Stimulated activated CD8-positive, alpha-beta memory T cell treated with anti-CD3 and anti-CD28 coated beads, Interleukin-4, amount 100 ng/mL, for 1 hour (primary cell): ENCODE measurements at regions not wholly inside any gene's neighbourhood (a gene's known extent, or its start where the extent isn't known, plus 50 kb on each side); places are given as distances from the start of the nearest gene placed in this dataset.
"Not testable (repeated sequence)": the region's sequence is repeated elsewhere in the genome, so short reads cannot be mapped to it uniquely, and the experiment has no call there.

Experiments
- DNase-seq, 2 donors: peaks; one replicate each; pipeline ENCODE4 v3.0.0-alpha.2; 2020; ENCODE audit warnings: low read depth in 2 of 2, low spot score in 1 of 2

- no peak for DNase-seq
Observed at GRCh38 chr14:97773598-97773997, 976.4 kb downstream of the VRK1 start.

DNA sequence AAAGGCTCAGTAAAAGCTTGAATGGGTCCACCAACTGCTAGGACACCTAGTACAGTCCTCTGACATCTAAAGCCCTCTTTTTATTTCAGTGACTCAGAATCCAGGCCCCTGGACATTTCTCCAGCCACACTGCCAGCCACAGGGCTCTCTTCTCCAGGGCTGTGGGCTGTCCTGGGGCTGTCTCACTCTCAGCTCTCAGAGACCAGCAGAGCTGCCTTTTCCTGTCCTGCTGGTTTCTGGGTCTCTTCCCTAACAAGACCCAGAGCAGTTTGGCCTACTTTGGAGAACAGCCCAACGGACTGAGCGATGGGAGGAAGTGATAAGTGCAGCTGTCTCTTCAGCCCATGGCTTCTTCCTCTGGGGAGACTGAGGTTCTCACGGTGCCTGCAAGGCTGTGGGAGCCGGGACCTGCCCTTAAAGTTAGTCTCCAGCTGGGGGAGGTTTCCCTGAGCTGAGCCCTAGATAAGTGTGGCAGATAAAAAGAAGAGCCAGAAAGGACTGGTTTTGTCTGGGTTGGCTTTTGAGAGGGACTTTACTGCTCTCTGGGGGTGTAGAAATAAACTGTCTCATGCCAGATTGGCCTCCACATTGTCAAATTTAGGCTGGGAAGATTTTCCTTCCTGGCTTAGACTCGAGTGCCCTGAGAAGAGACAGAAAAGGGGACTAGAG, 979.8 kb downstream of the VRK1 start:
- no peak for DNase-seq

GRCh38 chr14:97777622-97778355, 980.6 kb downstream of the VRK1 start:
- DNase-seq: no peak

- DNase-seq: no peak
Observed at GRCh38 chr14:97779140-97779539, 982.0 kb downstream of the VRK1 start.

DNA sequence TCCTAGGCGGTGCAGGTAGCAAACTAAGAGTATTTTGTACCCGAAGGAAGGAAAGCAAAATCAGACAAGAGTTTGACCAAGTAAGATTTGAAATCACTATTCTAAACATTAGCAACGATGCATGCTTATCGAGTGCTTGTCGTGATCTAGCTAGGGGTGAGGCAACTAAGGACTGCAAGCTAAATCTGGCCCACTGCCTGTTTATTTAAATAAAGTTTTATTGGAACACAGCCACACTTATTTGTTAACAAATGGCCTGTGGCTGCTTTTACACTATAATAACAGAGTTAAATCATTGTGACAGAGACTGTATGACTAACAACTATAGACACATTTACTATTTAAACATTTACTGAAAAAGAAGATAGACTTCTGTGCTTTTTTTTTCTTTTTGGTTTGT, 983.6 kb downstream of the VRK1 start:
- DNase-seq: no peak

- no peak for DNase-seq
Observed at GRCh38 chr14:97781961-97782360, 984.8 kb downstream of the VRK1 start.

DNA sequence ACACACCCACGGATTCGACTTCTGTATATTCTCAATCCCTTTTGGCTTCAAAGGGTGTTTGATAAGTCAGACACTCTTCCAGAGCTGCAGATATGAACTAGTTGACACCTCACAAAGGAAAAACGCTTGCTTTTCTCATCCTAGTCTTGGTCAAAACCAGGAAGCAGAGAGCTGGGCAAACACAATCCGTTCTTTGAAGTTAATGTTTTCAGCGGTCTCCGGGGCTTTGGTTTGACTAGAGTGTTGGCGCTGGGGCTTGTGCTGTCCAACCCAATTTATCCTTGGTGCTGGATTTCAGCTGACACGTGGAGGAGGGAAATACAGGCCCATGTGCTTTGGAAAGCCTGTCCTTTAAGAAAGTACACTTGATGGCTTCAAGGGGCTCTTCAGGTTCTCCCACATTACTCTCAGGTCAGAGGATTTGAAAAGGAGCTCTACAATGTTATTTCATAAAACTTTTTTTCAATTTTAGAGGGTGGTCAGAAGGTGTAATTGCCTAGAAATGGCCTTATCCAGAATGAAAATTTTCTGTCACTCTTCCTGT, 985.8 kb downstream of the VRK1 start:
- DNase-seq: no peak

GRCh38 chr14:97785495-97785894, 988.3 kb downstream of the VRK1 start:
- DNase-seq: no peak

DNA sequence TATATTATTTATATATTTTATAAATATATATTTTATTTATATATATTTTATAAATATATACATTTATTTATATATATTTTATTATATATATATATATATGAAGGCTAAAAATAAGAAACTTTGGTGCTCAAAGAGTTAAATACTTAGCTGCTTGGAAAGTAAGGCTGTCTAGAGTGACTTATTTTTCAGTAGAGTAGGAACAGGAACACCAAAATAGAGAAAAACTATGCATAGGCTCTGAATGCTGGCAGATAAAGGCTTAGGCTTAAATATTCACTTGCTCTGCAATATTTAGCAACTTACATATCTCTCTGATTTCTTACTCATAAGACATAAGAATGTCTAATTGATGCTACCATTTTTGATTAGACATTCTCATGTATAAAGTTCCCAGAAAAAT, 991.2 kb downstream of the VRK1 start:
- no peak for DNase-seq

- no peak for DNase-seq
Observed at GRCh38 chr14:97788846-97789526, 991.8 kb downstream of the VRK1 start.

DNA sequence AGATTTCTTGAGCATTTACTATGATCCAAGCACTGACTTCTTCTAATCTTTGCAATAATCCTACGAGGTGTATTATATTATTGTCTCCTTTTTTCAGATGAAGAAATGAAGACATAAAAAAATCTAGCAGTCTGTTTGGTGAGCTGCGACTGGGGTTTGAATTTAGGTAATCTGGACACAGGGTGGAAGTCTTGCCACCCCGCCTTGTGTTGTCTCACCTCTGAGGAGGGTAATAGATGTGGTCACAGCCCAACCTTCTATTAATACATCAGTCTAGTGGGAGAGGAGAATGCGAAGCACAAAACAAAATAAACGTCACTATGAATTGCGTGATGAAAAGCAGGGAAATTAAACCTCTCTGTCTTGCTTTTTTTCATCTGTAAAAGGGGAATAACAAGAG, 993.9 kb downstream of the VRK1 start:
- no peak for DNase-seq

GRCh38 chr14:97791906-97792305, 994.7 kb downstream of the VRK1 start:
- no peak for DNase-seq

GRCh38 chr14:97796511-97796910, 999.3 kb downstream of the VRK1 start:
- DNase-seq: no peak

DNA sequence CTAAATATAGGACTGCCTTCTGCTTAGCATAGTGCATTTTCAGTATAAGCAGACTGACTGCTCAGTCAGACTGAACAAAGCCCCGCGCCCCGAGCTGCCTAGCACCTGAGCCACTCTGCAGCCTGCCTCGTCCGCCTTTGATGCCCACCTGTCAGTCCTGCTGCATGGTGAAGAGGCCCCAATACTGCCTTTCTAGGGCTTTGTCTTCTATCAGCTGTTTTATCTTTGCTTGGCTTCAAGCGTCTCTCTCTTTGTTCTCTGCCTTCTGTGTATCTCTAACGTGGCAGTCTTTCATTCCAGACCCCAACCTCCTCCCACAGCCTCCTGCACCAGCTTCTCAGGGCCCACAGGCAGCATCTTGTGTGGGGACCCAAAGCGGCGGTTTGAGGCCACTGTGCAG, 1001.0 kb downstream of the VRK1 start:
- DNase-seq: no peak

DNA sequence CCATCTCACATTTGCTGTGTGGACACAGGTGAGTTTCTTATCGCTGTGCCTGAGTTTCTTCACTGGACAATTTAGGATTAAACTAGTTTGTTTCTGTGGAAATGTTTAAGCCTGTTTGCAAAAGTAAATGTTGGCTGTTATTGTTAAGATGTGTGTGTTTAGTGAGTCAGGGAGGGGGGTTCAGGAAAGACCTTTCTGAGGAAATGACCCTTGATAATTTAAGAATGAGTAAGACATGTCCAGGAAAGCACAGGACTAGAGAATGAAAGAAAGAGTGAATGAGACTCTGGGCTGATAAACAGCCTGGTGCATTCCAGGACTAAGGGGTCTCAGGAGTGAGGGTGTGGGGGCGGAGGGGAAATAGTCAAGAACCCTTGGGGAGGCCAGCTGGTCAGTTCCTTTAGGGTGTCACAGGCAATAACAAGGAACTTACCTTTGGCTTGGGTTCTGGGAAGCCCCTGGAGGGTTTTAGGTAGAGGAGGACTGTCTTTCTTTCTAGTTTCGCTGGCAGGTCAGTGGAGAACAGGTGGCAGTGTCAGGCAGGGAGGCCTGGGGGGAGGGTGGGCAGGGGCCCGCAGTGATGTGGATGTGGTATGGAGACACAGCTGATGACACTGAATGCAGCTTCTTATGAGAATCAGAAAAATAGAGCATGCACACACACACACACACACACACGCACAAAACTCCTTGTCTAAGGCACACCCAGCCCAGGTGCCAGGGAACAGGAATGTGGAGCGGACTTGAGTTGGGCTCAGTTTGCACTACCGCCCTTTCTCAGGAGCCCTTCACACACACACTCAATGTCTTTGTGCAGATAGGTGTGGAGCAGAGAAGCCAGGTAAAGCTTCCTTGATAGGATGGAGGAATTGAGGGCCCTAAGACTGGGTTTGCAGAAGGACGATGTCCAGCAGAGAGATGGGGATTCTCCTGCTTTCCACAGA, 1005.5 kb downstream of the VRK1 start:
- DNase-seq: no peak

DNA sequence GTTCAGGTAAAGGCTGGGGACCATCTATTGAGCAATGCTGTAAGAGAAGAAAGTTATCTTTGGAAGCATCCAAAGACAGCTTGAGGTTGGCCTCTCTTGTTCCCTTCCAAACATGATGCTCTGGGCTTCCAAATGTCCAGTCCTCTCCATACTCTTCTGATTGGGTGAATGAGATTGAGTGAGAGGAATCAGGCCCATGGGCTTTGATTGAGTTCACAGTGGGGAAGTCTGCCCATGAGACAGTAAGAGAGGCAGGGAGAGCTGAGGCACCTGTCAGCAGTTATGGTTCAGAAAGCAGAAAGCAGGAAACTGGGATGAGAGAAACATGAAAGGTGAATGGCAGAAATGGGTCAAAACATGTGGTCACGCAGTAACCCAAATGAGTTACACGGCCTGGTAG, 1006.9 kb downstream of the VRK1 start:
- no peak for DNase-seq

GRCh38 chr14:97806891-97807290, 1009.7 kb downstream of the VRK1 start:
- DNase-seq: no peak

DNA sequence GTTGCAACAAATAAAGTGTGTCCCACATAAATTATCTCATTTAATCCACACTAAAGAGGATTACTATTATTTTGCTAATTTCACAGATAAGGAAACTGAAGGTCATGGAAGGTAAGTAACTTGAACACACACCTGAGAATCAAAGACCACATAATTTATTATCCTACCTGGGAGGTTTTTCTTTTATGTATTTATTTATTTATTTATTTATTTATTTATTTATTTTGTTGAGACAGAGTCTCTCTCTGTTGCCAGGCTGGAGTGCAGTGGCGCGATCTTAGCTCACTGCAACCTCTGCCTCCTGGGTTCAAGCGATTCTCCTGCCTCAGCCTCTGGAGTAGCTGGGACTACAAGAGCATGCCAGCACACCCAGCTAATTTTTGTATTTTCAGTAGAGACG, 1011.4 kb downstream of the VRK1 start:
- DNase-seq: not testable (repeated sequence)

DNA sequence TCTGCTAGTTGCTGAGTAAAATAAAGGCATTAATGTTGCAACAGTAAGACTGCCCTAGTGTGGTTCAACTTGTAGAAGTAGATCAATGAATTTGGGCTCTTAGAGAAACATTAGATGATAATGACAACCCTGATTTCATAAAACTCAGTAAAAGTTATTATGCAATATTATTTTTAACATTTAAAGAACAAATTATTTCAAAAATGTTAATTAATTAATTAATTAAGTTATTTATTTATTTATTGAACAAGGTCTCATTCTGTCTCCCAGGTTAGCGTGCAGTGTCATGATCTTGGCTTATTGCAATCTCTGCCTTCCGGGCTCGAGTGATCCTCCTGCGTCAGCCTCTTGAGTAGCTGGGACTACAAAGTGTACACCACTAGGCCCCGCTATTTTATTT, 1016.4 kb downstream of the VRK1 start:
- DNase-seq: no peak

- no peak for DNase-seq
Observed at GRCh38 chr14:97820781-97821180, 1023.6 kb downstream of the VRK1 start.

DNA sequence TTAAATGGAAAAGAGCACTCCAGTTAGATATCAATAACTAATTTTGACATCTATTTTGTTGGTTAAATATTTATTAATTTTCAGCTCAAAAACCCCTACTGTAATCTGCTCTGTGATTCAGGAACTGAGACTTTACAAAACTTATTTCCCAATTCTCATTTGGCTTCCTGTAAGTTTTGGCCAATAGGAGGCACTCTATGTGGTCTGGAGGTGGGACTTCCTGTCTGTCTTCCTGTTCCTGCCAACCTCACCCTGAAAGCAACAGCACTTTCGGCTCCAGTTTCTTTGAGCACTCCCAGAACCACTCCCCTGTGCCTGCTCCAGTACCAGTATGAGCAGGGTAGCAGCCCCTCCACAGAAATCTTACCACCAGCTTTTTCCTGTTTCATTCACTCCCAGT, 1027.0 kb downstream of the VRK1 start:
- no peak for DNase-seq
